GM23338 (cell line): ENCODE measurements at regions not wholly inside any gene's neighbourhood (a gene's known extent, or its start where the extent isn't known, plus 50 kb on each side); places are given as distances from the start of the nearest gene placed in this dataset.

Source experiments
- ATAC-seq: fragments of 200-7000 bp; cut with Tn5 transposase; 3 replicates; pipeline ENCODE4 v1.9.1; 2020
- DNase-seq: peaks from one replicate; pipeline ENCODE4 v3.0.0-alpha.2; 2015; ENCODE audit warnings: low spot score
- H2AFZ ChIP-seq: fragments of 200-600 bp; sonication (generic); 2 replicates; pipeline ENCODE4 v1.8.0; 2016; ENCODE audit warnings: antibody characterized with exemption, mild to moderate bottlenecking, moderate library complexity
- H3F3A ChIP-seq: fragments of 200-600 bp; sonication (generic); replicated peaks from 2 replicates; pipeline ENCODE4 v1.8.0; 2017; ENCODE audit warnings: antibody characterized with exemption, mixed run types, low read depth
- H3K27ac ChIP-seq: fragments of 200-600 bp; sonication (generic); 2 replicates; pipeline ENCODE4 v1.6.1; 2016; ENCODE audit warnings: low read depth
- H3K27me3 ChIP-seq: fragments of 200-600 bp; sonication (generic); 2 replicates; pipeline ENCODE4 v1.8.0; 2016; ENCODE audit warnings: mild to moderate bottlenecking, mixed run types, moderate library complexity; ENCODE audit not compliant: insufficient read depth
- H3K36me3 ChIP-seq: fragments of 200-600 bp; sonication (generic); 2 replicates; pipeline ENCODE4 v1.8.0; 2016; ENCODE audit warnings: mild to moderate bottlenecking; ENCODE audit not compliant: insufficient read depth
- H3K4me1 ChIP-seq: fragments of 200-600 bp; sonication (generic); 2 replicates; pipeline ENCODE4 v1.8.0; 2016; ENCODE audit warnings: mild to moderate bottlenecking, moderate library complexity; ENCODE audit not compliant: insufficient read depth
- H3K4me2 ChIP-seq: fragments of 200-600 bp; sonication (generic); 2 replicates; pipeline ENCODE4 v1.7.1; 2017; ENCODE audit warnings: mixed run types
- H3K4me3 ChIP-seq: fragments of 200-600 bp; sonication (generic); 2 replicates; pipeline ENCODE4 v1.6.1; 2016; ENCODE audit warnings: mixed run types
- H3K79me2 ChIP-seq: fragments of 200-600 bp; sonication (generic); replicated peaks from 2 replicates; pipeline ENCODE4 v1.8.0; 2017; ENCODE audit warnings: mild to moderate bottlenecking; ENCODE audit not compliant: insufficient read depth
- H3K9me2 ChIP-seq: fragments of 200-600 bp; sonication (generic); 2 replicates; pipeline ENCODE4 v1.8.0; 2017; ENCODE audit not compliant: insufficient read depth
- H4K20me1 ChIP-seq: fragments of 200-600 bp; sonication (generic); replicated peaks from 2 replicates; pipeline ENCODE4 v1.8.0; 2017; ENCODE audit warnings: mild to moderate bottlenecking; ENCODE audit not compliant: insufficient read depth
- H3K27ac Mint-ChIP-seq: 2 replicates; pipeline ENCODE4 v1.8.0; 2020; ENCODE audit warnings: inconsistent platforms, mild to moderate bottlenecking, moderate library complexity, mixed read lengths
- H3K27me3 Mint-ChIP-seq: 3 replicates; pipeline ENCODE4 v1.8.0; 2022; ENCODE audit warnings: low read depth, mild to moderate bottlenecking, moderate library complexity, mixed read lengths, inconsistent platforms; ENCODE audit not compliant: insufficient read depth, poor library complexity
- H3K36me3 Mint-ChIP-seq: 3 replicates; pipeline ENCODE4 v1.8.0; 2021; ENCODE audit warnings: low read depth, mild to moderate bottlenecking, inconsistent platforms, moderate library complexity, mixed read lengths
- H3K4me1 Mint-ChIP-seq: 3 replicates; pipeline ENCODE4 v1.8.0; 2020; ENCODE audit warnings: mild to moderate bottlenecking, inconsistent platforms, mixed read lengths
- H3K4me3 Mint-ChIP-seq: 3 replicates; pipeline ENCODE4 v1.8.0; 2021; ENCODE audit warnings: moderate library complexity, mild to moderate bottlenecking, inconsistent platforms, mixed read lengths
- H3K9me3 Mint-ChIP-seq: 3 replicates; pipeline ENCODE4 v1.8.0; 2020; ENCODE audit warnings: moderate library complexity, mild to moderate bottlenecking, inconsistent platforms, mixed read lengths
- CREB1 ChIP-seq: fragments of 250-450 bp; sonication (Bioruptor Pico); IDR thresholded peaks from 2 replicates; pipeline ENCODE4 v1.5.0; 2020; ENCODE audit warnings: low read depth, mild to moderate bottlenecking, moderate library complexity
- CTCF ChIP-seq, 2 experiments: fragments of 200-600 bp in 1 of 2; sonication (generic) in 1 of 2; conservative IDR thresholded peaks; 2 replicates each; pipeline versions ENCODE4 v1.5.1 to v1.6.1; 2016 to 2017; ENCODE audit warnings: antibody characterized with exemption in 2 of 2, low read depth in 2 of 2, mild to moderate bottlenecking in 2 of 2, moderate library complexity in 1 of 2
- ETS1 ChIP-seq: IDR thresholded peaks from 2 replicates; pipeline ENCODE4 v1.6.1; 2016; ENCODE audit warnings: antibody characterized with exemption
- EZH2 ChIP-seq: fragments of 200-600 bp; sonication (generic); IDR thresholded peaks from one replicate; pipeline ENCODE4 v1.8.0; 2017; ENCODE audit warnings: antibody characterized with exemption, mild to moderate bottlenecking, low read depth; ENCODE audit not compliant: unreplicated experiment
- EZH2phosphoT487 ChIP-seq: fragments of 200-600 bp; sonication (generic); IDR thresholded peaks from one replicate; pipeline ENCODE4 v1.8.1; 2018; ENCODE audit warnings: antibody characterized with exemption; ENCODE audit not compliant: unreplicated experiment
- JUNB ChIP-seq: IDR thresholded peaks from one replicate; pipeline ENCODE4 v1.6.1; 2016; ENCODE audit warnings: antibody characterized with exemption; ENCODE audit not compliant: unreplicated experiment
- NANOG ChIP-seq: IDR thresholded peaks from 2 replicates; pipeline ENCODE4 v1.6.1; 2016; ENCODE audit warnings: antibody characterized with exemption, borderline replicate concordance
- POLR2AphosphoS5 ChIP-seq: IDR thresholded peaks from 2 replicates; pipeline ENCODE4 v1.6.1; 2016; ENCODE audit warnings: antibody characterized with exemption, low read depth
- REST ChIP-seq: IDR thresholded peaks from one replicate; pipeline ENCODE4 v1.6.1; 2018; ENCODE audit warnings: antibody characterized with exemption; ENCODE audit not compliant: unreplicated experiment
- STAT1 ChIP-seq: IDR thresholded peaks from one replicate; pipeline ENCODE4 v1.6.1; 2016; ENCODE audit warnings: antibody characterized with exemption; ENCODE audit not compliant: unreplicated experiment
- ZNF114 ChIP-seq: fragments of 250-450 bp; sonication (Bioruptor Pico); IDR thresholded peaks from 2 replicates; pipeline ENCODE4 v1.5.0; 2020; ENCODE audit warnings: mild to moderate bottlenecking, moderate library complexity
- ZNF331 ChIP-seq: fragments of 250-450 bp; sonication (Bioruptor Pico); IDR thresholded peaks from 2 replicates; pipeline ENCODE4 v1.5.0; 2020; ENCODE audit warnings: low read depth, mild to moderate bottlenecking, moderate library complexity
- ZNF462 ChIP-seq: fragments of 250-450 bp; sonication (Bioruptor Pico); IDR thresholded peaks from 2 replicates; pipeline ENCODE4 v1.5.0; 2020; ENCODE audit warnings: mild to moderate bottlenecking, moderate library complexity

- no peak for DNase-seq
- no peak overlapping the region for H3K4me3 ChIP-seq
- Mint-ChIP-seq H3K4me1 (peaks cover 6% of the 10 kb centered on the region; the same call in 2 of the 3 replicates), H3K27me3 (peaks cover 7% of the 10 kb centered on the region), H3K27ac (no peak overlapping the region), H3K36me3 (no peaks in the 10 kb centered on the region), H3K4me3 (no peak overlapping the region), H3K9me3 (peaks cover 2% of the 10 kb centered on the region; the same call in 1 of the 3 replicates)
- no peaks in the 10 kb centered on the region for H3K79me2 ChIP-seq
- H3K4me2 ChIP-seq, result no peak overlapping the region
- no peak overlapping the region for H2AFZ ChIP-seq
- H3K36me3 ChIP-seq, result no peaks in the 10 kb centered on the region
- no peak for ATAC-seq
- H4K20me1 ChIP-seq, result no peaks in the 10 kb centered on the region
- no peak for TF ChIP-seq NANOG
- TF ChIP-seq JUNB, result no peak
- no peak for TF ChIP-seq CREB1 (CRISPR knock-in tag)
- no peak for TF ChIP-seq STAT1
- no peak for TF ChIP-seq ZNF331
- no peak for TF ChIP-seq EZH2
- TF ChIP-seq POLR2AphosphoS5, result no peak
- TF ChIP-seq EZH2phosphoT487, result no peak
- no peak for TF ChIP-seq ETS1
- no peak for TF ChIP-seq ZNF462
- TF ChIP-seq ZNF114 (CRISPR knock-in tag), result no peak
- TF ChIP-seq CTCF (conservative IDR thresholded peaks at IDR 0.05; ENCODE audit: low read depth in 2 of 2), result no peak
- no peak for TF ChIP-seq REST
- no peaks in the 10 kb centered on the region for H3F3A ChIP-seq
- no peak overlapping the region for H3K27ac ChIP-seq
- H3K27me3 ChIP-seq, result no peaks in the 10 kb centered on the region
- peaks cover 7% of the 10 kb centered on the region for H3K9me2 ChIP-seq
- H3K4me1 ChIP-seq, result no peaks in the 10 kb centered on the region
Measured at GRCh38 chr2:240235811-240236210, 95.4 kb upstream of the OTOS start.
